GM12873 (cell line): ENCODE measurements at regions not wholly inside any gene's neighbourhood (a gene's known extent, or its start where the extent isn't known, plus 50 kb on each side); places are given as distances from the start of the nearest gene placed in this dataset.

Source experiments
- TF ChIP-seq, protein P1 (sequence below): IDR thresholded peaks from 2 replicates; pipeline ENCODE4 v1.5.1; 2012; ENCODE audit warnings: low read depth, mild to moderate bottlenecking, moderate library complexity, low read length, control low read depth; ENCODE audit not compliant: insufficient read depth; ENCODE audit errors: missing control alignments

- TF ChIP-seq, protein P1, sequence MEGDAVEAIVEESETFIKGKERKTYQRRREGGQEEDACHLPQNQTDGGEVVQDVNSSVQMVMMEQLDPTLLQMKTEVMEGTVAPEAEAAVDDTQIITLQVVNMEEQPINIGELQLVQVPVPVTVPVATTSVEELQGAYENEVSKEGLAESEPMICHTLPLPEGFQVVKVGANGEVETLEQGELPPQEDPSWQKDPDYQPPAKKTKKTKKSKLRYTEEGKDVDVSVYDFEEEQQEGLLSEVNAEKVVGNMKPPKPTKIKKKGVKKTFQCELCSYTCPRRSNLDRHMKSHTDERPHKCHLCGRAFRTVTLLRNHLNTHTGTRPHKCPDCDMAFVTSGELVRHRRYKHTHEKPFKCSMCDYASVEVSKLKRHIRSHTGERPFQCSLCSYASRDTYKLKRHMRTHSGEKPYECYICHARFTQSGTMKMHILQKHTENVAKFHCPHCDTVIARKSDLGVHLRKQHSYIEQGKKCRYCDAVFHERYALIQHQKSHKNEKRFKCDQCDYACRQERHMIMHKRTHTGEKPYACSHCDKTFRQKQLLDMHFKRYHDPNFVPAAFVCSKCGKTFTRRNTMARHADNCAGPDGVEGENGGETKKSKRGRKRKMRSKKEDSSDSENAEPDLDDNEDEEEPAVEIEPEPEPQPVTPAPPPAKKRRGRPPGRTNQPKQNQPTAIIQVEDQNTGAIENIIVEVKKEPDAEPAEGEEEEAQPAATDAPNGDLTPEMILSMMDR = no peak
Measured at GRCh38 chr7:46945328-46945727, 636.6 kb downstream of the TNS3 start.

GRCh38 chr7:46943996-46944395 lies 637.9 kb downstream of the TNS3 start:
- TF ChIP-seq, protein P1 = no peak

DNA sequence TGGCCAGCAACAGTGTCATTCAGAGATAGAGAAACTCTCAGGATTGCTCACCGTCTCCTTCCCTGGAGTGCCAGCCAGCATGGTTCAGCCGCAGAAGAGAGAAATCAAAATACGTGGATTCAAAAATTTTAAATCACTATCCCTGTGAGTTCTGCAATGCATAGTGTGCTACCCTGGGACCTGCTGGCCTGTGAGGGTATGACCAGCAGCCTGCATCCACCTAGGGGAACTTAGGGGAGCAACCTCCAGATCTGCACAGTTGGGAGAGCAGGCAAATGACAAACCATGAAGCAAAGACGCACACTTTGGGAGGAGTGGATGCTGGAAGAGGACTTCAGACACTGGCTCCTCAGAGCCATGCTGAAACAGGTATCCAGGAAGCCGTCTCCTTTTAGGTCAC lies 639.3 kb downstream of the TNS3 start:
- TF ChIP-seq, protein P1 = no peak

DNA sequence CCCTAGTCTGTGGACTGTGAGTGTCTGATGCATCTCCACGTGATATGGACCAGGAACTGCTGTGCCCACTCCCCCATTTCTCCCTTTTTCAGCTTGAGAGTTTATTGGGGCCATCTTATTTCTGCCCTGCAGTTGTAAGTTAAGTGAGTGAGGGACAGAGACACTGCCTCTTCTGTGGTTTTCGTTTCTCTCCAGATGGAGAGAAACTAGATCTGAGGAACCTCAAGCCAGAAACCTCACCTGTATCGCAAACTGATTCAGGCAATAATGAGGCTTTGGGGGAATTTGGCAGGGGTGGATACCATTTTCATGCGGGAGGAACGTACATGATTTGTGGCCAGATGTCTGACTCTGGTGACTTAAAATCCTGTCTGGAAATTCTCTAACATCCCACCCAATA lies 641.7 kb downstream of the TNS3 start:
- TF ChIP-seq, protein P1 = no peak

GRCh38 chr7:46939558-46939957 lies 642.4 kb downstream of the TNS3 start:
- TF ChIP-seq, protein P1 = no peak

GRCh38 chr7:46939089-46939488 lies 642.8 kb downstream of the TNS3 start:
- TF ChIP-seq, protein P1 = no peak

DNA sequence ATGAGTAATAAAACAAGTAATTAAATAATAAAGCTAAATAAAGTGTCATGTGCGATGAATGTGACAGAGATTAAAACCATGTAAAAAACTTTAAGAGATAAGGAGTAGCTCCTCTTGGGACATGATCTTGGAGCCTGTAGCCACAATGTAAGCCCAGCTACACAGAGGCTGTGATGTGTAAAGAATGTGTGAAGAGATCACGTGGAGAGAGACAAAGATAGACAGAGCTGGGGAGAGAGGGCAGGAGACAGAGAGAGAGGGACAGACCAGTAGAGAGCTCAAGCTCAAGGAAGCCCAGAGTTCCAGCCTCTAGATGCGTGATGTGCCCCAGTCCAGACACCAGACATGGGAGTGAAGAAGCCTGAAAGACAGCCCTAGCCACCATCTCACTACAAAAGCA lies 644.1 kb downstream of the TNS3 start:
- TF ChIP-seq, protein P1 = no peak
